Skin epidermis (tissue), 12 donors: ENCODE measurements at regions not wholly inside any gene's neighbourhood (a gene's known extent, or its start where the extent isn't known, plus 50 kb on each side); places are given as distances from the start of the nearest gene placed in this dataset.
A peak's percentile ranks its signal among the peaks of the same experiment; 100 is the strongest.

Experiments used
- H3K27ac ChIP-seq, 21 experiments: fragments of 200-600 bp; sonication (generic) in 11 of 21; one replicate each; pipeline ENCODE4 v1.5.0; 2020; ENCODE audit warnings: mild to moderate bottlenecking in 3 of 21, inconsistent platforms in 2 of 21, moderate library complexity in 2 of 21
- H3K4me3 ChIP-seq, 7 experiments: fragments of 200-600 bp; sonication (generic) in 2 of 7; one replicate each; pipeline ENCODE4 v1.5.0; 2020; ENCODE audit warnings: inconsistent platforms in 2 of 7, mild to moderate bottlenecking in 2 of 7, moderate library complexity in 1 of 7

DNA sequence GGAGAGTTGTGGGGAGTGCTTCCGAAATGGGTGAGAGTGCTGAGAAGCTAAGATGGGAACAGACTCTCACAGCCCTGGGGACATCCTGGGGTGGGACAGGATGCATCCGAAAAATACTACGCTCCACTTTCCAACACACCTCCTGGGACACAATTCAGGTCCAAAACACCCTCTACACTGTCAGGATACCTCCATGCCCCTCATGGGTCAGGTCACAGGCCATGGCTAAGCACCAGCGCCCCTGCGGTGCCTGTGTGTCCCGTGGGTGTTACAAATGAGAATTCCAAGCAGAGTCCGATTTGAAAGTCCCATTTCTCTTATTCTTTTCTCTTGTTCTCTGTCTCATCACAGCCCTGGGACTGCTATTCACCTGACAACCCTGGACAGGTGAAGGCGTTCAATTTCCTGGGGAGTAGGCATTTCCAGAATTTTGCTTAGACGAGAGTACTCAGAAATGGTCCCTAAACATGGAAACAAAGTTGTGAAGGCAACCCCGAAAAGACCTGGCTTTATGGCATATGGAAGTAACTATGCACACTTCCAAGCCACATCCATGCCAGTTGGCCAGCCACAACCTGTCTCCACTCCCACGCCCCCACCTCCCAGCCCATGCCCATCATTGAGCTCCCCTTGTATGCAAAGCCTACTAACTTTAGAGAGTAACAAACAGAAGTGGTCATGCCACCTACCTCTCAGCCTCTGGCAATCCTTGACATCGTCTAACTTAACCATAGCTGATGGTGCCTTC is 87.9 kb upstream of the ZNF507 start:
- Histone ChIP-seq H3K4me3 (no peak overlapping the region), H3K27ac (no peak overlapping the region)

DNA sequence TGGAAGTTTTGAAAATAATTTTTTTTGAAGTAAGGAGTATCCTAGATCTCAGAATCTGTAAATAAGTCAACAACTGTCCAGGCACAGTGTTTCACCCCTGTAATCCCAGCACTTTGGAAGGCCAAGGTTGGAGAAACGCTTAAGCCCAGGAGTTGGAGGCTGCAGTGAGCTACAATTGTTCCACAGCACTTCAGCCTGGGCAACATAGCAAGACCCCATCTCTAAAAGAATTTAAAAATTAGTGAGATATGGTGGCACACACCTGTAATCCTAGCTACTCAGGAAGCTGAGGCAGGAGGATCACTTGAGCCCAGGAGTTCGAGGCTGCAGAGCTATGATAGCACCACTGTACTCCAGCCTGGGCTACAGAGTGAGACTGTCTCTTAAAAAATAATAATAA is 87.2 kb upstream of the ZNF507 start:
- no peak overlapping the region for H3K4me3 ChIP-seq

DNA sequence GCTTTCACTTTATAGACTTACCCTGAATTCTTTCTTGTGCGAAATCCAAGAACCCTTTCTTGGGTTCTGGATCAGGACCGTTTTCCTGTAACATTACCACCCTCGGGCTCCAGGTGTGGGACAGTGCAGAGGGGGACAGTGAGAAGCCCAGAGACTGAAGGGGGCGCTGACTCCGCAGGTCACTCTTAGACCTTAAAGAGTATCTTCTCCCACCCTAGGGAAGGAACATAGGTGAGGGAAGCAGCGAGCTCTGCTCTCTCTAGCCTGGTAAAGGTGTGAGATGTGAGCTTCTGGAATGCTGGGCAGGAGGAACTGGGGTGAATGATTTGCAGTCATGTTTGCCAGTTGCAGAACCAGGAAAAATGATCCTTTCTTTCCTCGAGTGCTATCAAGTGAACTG is 80.8 kb upstream of the ZNF507 start:
- Histone ChIP-seq H3K4me3 (no peak overlapping the region), H3K27ac (no peak overlapping the region)

More for the DNA sequence above, 87.2 kb upstream of the ZNF507 start:
- H3K27ac ChIP-seq = no peak overlapping the region

DNA sequence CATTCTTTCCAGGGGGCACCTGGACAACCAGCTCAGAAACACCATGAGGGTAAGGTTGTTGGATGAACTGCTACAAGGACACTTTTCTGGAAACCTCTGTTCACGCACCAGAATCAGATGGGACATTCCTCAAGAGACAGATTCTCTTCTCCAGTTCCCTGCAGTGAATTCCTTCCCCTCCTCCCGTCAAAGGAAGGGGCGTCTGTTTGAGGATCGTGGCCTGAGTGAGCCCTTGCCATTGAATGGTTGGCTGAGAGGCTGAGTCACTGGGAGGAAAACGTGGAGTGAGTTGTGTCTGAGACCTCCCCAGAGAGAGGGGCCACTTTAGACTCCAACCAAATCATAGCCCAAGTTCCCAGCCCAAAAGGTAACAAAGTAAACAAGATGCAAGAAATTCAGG is 79.4 kb upstream of the ZNF507 start:
- no peak overlapping the region for H3K27ac ChIP-seq
- H3K4me3 ChIP-seq = no peak overlapping the region

DNA sequence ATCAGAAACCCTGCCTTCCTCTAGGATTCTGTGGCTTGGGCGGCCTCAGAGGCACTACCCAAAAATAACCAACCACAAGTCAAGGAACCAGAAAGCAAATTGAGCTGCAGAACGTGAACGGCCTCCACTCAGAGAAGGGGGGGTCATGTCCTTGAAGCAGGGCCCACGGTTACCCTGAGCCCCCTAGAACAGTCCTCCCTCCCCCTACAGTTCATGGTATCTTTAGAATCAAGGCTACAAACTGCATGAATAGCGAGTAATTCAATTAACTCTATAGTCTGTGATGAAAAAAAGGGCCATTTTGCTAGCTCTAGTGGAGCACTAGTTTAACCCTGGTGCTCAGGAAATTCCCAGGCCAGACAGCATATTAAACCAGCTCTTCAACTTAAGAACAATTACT is 79.0 kb upstream of the ZNF507 start:
- no peak overlapping the region for H3K4me3 ChIP-seq
- H3K27ac ChIP-seq = no peak overlapping the region

DNA sequence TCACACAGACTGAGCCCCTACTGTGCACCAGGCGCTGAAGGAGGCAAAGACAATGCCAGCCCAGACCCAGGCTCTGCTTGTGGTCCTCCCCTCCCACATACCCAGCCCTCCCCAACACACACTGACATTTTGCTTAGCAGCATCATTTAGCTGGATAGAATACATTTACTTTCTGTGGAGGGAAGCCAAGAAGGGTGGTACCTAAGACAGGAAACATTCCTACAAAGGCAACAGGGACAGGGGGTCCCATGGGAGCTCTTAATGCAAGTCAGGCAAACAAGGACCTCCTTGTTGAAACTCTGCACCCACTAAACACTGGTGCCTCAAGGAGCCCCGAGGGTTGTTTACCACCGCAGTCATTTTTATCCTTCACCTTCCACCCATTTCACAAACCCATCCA is 77.0 kb upstream of the ZNF507 start:
- H3K27ac ChIP-seq = no peak overlapping the region
- H3K4me3 ChIP-seq = no peak overlapping the region

DNA sequence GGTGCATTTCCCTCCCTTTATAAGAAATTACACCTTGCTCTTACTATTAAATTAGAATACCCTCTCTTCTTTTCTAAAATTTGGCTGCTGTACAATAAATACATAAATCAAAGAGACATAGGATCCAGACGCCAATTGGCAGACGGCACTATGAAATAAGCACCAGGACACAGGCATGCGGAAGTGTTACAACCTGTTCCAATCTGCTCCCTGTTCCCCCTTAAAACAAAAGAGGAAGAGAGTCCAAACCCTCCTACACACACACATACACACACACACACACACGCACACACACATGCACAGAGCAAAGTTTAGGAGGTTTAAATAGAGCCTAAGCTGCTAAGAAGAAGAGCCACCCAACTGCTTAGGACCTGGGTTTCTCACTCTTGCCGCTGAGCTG is 75.6 kb upstream of the ZNF507 start:
- Histone ChIP-seq H3K4me3 (no peak overlapping the region), H3K27ac (no peak overlapping the region)

DNA sequence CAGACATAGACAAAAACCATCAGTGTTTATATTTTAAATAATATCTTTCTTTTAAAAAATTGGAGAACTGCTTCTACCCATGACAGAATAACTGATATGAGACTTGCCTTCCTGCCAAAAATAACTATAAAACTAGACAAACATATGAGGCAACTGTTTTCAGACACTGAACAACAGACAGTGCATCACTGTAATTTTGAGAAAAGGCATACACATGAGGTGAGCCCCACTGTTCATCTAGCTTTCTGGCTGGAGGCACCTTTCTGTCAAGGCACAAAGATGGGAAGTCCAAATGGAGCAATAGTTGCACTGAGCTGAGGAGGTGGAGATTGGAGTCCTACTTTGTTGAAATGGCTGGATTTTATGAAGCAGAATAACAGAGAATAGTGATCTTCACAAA is 71.9 kb upstream of the ZNF507 start:
- Histone ChIP-seq H3K4me3 (no peak overlapping the region), H3K27ac (no peak overlapping the region)

DNA sequence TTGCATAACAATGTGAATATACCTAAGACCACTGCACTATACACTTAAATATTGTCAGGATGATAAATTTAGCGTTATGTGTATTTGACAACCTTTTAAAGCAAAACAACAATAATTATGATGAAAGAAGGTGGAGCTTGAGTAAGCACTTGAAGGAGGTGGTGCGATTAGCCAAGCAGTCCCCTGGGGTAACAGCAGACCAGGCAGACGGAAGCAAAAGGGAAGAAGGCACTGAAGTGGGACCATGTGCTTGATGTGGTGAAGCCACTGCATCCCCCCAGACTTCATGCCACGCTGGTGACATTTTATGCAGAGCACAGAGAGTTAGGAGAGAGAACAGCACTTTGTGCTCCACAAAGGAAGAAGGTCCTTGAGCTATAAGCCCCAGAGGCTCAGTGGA is 58.3 kb upstream of the ZNF507 start:
- Histone ChIP-seq H3K27ac (peak overlapping the region in 1 of 21 experiments; percentile 3), H3K4me3 (no peak overlapping the region)

DNA sequence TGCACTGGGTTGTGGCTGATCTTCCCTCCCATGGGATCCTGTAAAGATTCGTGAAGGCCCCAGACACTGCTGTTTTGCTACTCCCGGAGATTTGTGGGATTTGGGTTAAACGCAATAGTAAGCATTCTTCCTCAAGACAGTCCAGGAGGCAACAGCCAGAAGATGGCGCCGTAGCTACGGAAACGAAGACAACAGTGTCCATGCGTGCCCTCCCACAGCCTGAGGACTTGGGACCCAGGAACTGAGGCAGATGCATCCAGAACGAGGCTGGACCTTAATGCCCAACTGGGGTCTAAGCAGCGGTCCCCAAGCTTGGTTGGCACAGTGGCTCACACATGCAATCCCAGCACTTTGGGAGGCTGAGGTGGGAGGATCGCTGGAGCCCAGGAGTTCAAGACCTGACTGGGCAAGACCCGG is 57.6 kb upstream of the ZNF507 start:
- no peak overlapping the region for H3K4me3 ChIP-seq
- peak overlapping the region in 4 of 21 experiments; percentile 39 to 63 (median 50) for H3K27ac ChIP-seq

DNA sequence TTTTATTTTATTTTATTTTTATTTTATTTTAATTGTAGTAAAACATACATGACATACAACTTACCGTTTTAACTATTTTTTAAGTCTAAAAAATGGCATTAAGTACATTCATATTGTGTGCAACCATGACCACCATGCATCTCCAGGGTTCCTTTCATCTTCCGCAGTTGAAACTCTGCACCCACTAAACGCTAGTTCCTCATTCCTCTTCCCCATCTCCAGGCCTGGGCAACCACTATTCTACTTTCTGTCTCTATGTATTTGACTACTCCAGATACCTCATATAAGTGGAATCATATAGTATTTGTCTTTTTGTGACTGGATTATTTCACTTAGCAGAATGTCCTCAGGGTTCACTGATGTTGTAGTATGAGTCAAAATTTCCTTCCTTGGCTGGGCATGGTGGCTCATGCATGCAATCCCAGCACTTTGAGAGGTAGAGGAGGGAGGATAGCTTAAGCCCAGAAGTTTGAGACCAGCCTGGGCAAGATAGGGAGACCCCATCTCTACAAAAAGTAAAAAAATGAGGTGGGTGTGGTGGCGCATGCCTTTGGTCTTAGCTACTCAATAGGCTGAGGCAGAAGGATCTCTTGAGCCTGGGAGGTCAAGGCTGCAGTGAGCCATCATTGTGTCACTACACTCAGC is 55.7 kb upstream of the ZNF507 start:
- no peak overlapping the region for H3K4me3 ChIP-seq
- H3K27ac ChIP-seq = no peak overlapping the region

DNA sequence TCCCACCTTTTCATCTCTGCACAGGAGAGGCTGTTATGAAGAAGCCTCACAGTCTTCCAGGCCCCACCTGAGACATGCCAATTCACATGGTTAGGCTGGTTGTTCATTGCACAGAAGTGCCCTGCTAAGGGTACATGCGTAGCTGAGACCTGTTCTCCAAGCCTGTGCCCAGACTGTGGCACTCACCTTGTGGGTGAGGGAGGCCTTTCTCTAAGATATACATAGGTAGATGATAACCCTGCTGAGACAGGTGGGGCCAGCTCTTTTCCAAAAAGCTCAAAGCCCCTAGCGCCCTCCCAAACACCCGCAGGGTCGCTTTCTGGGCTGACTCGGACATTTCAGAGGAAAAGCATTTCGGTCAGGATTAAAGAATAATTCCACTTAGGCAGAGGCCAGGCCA is 53.5 kb upstream of the ZNF507 start:
- H3K27ac ChIP-seq = no peak overlapping the region
- no peak overlapping the region for H3K4me3 ChIP-seq

DNA sequence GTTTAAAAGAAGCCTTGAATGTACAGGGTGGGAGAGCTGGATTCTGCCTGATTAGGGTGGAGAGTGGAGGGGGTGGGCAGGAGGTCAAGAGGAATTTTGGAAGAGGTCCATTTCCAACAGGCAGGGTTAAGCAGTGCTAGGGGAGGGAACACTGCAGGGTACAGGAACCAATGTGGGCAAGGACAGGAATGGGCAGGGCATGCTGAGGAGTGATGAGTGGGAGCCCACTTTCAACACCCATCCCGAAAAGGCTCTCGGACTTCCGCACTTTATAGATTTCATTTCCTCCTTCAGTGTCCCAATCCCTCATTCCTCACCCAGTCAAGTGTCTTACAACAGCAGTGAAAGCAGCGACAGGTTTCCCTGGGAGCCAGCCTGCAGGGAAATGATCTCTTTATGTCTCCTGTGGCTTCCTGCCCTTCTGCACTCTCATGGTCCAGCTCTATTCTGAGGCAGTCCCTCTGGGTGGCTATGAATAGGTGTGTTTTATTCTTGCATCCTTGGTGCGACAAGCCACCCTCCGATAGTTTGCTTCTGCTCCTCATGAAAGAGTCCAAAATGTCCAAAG is 50.5 kb upstream of the ZNF507 start:
- Histone ChIP-seq H3K4me3 (no peak overlapping the region), H3K27ac (no peak overlapping the region)
